Astrocyte (in vitro differentiated cells and primary cell): ENCODE measurements at regions not wholly inside any gene's neighbourhood (a gene's known extent, or its start where the extent isn't known, plus 50 kb on each side); places are given as distances from the start of the nearest gene placed in this dataset.

Experiments
- DNase-seq: peaks from one replicate; pipeline ENCODE4 v3.0.0-alpha.2; 2010; ENCODE audit warnings: low read depth
- FAIRE-seq: peaks from 2 replicates; lab custom pipeline; 2011; peaks lifted over from hg19 to GRCh38; lab: Jason Lieb, UNC
- H2AFZ ChIP-seq: 2 replicates; pipeline ENCODE4 v1.6.0; 2012; ENCODE audit warnings: low read depth, low read length, inconsistent platforms
- H3K27ac ChIP-seq: 2 replicates; pipeline ENCODE4 v1.5.1; 2011; ENCODE audit warnings: low read depth, low read length, inconsistent platforms
- H3K27me3 ChIP-seq: 2 replicates; pipeline ENCODE4 v1.6.0; 2011; ENCODE audit warnings: low read length, inconsistent platforms; ENCODE audit not compliant: insufficient read depth
- H3K36me3 ChIP-seq: 2 replicates; pipeline ENCODE4 v1.5.1; 2011; ENCODE audit warnings: low read length, inconsistent platforms; ENCODE audit not compliant: insufficient read depth
- H3K4me1 ChIP-seq: 2 replicates; pipeline ENCODE4 v1.5.1; 2011; ENCODE audit warnings: low read length, inconsistent platforms; ENCODE audit not compliant: insufficient read depth
- H3K4me2 ChIP-seq: 2 replicates; pipeline ENCODE4 v1.6.0; 2012; ENCODE audit warnings: low read length, inconsistent platforms
- H3K4me3 ChIP-seq: 2 replicates; pipeline ENCODE4 v1.5.1; 2011; ENCODE audit warnings: low read depth, mild to moderate bottlenecking, low read length, inconsistent platforms; ENCODE audit not compliant: insufficient read depth
- H3K79me2 ChIP-seq: 2 replicates; pipeline ENCODE4 v1.6.0; 2012; ENCODE audit warnings: mild to moderate bottlenecking, low read length, inconsistent platforms; ENCODE audit not compliant: insufficient read depth
- H3K9ac ChIP-seq: 2 replicates; pipeline ENCODE4 v1.6.0; 2012; ENCODE audit warnings: mild to moderate bottlenecking, low read length, inconsistent platforms
- H3K9me3 ChIP-seq: 2 replicates; pipeline ENCODE4 v1.5.1; 2012; ENCODE audit warnings: low read depth, mild to moderate bottlenecking, low read length, inconsistent platforms; ENCODE audit not compliant: insufficient read depth
- H4K20me1 ChIP-seq: 2 replicates; pipeline ENCODE4 v1.6.0; 2012; ENCODE audit warnings: low read length, inconsistent platforms; ENCODE audit not compliant: insufficient read depth
- H3K27ac Mint-ChIP-seq: one replicate; pipeline ENCODE4 v1.8.0; 2021; ENCODE audit warnings: mild to moderate bottlenecking, mixed read lengths; ENCODE audit not compliant: unreplicated experiment
- H3K27me3 Mint-ChIP-seq: one replicate; pipeline ENCODE4 v1.8.0; 2021; ENCODE audit warnings: low read depth, mixed read lengths; ENCODE audit not compliant: unreplicated experiment
- H3K36me3 Mint-ChIP-seq: one replicate; pipeline ENCODE4 v1.8.0; 2021; ENCODE audit warnings: low read depth, mixed read lengths; ENCODE audit not compliant: unreplicated experiment
- H3K4me1 Mint-ChIP-seq: one replicate; pipeline ENCODE4 v1.8.0; 2021; ENCODE audit warnings: low read depth, mixed read lengths; ENCODE audit not compliant: unreplicated experiment
- H3K4me3 Mint-ChIP-seq: one replicate; pipeline ENCODE4 v1.8.0; 2021; ENCODE audit warnings: mild to moderate bottlenecking, moderate library complexity, mixed read lengths; ENCODE audit not compliant: unreplicated experiment
- H3K9me3 Mint-ChIP-seq: one replicate; pipeline ENCODE4 v1.8.0; 2021; ENCODE audit warnings: mild to moderate bottlenecking, mixed read lengths; ENCODE audit not compliant: unreplicated experiment
- EZH2 ChIP-seq: IDR thresholded peaks from 2 replicates; pipeline ENCODE4 v1.6.1; 2012; ENCODE audit warnings: mild to moderate bottlenecking, low read length, inconsistent platforms; ENCODE audit not compliant: insufficient read depth
- TF ChIP-seq, protein P1 (sequence below): IDR thresholded peaks from 2 replicates; pipeline ENCODE4 v1.5.1; 2011; ENCODE audit warnings: low read depth, mild to moderate bottlenecking, inconsistent platforms, low read length, moderate library complexity; ENCODE audit not compliant: insufficient read depth

DNA sequence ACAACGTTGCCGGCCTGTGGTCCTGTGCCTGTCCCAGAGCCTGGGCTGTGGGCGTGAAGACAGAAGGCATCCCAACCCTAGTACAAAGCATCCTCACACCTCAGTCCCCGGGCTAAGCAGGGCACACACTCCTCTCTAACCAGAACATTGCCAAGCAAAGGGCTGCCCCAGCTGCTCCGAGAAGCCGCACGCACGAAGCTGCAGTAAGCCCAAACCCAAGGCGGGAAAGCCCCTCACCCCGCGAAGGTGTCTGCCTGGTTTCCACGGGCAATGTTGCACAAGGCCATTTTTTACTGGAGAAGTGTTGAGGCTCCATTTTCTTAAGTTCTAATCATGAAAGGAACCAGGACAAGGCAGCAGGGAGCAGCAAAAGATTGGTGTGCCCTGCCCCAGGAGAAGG, 519.0 kb downstream of the NPHP4 start:
- H3K27me3 Mint-ChIP-seq, result peaks cover 52% of the 10 kb centered on the region

DNA sequence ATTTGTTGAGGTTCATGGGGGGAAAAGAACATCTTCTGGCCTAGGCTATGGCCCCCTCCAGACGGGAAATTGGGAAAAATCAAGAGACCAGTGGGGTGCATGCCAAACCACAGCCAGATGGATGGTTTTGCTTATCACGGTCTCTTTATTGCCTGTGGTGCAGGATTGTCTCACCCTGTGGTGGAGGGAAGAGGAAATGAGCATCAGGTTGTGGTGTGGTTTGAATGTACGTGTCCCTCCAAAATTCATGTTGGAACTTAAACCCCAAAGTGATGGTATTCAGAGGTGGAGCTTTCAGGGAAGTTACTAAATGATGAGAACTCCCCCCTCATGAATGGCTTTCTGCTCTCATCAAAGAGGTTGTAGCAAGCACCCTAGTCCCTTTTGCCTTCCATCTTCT, 525.7 kb downstream of the NPHP4 start:
- peaks cover 16% of the 10 kb centered on the region for H3K9me3 ChIP-seq
- Mint-ChIP-seq H3K9me3 (peaks cover 20% of the 10 kb centered on the region), H3K4me1 (no peaks in the 10 kb centered on the region), H3K36me3 (no peaks in the 10 kb centered on the region), H3K27ac (no peak overlapping the region), H3K4me3 (no peak overlapping the region), H3K27me3 (peaks cover 44% of the 10 kb centered on the region)
- no peaks in the 10 kb centered on the region for H4K20me1 ChIP-seq
- no peak overlapping the region for H2AFZ ChIP-seq
- H3K4me1 ChIP-seq, result no peaks in the 10 kb centered on the region
- H3K36me3 ChIP-seq, result no peaks in the 10 kb centered on the region
- no peak overlapping the region for H3K27ac ChIP-seq
- no peak for FAIRE-seq
- no peaks in the 10 kb centered on the region for H3K79me2 ChIP-seq
- DNase-seq, result no peak
- no peak overlapping the region for H3K9ac ChIP-seq
- TF ChIP-seq, protein P1, sequence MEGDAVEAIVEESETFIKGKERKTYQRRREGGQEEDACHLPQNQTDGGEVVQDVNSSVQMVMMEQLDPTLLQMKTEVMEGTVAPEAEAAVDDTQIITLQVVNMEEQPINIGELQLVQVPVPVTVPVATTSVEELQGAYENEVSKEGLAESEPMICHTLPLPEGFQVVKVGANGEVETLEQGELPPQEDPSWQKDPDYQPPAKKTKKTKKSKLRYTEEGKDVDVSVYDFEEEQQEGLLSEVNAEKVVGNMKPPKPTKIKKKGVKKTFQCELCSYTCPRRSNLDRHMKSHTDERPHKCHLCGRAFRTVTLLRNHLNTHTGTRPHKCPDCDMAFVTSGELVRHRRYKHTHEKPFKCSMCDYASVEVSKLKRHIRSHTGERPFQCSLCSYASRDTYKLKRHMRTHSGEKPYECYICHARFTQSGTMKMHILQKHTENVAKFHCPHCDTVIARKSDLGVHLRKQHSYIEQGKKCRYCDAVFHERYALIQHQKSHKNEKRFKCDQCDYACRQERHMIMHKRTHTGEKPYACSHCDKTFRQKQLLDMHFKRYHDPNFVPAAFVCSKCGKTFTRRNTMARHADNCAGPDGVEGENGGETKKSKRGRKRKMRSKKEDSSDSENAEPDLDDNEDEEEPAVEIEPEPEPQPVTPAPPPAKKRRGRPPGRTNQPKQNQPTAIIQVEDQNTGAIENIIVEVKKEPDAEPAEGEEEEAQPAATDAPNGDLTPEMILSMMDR, result no peak
- no peak for TF ChIP-seq EZH2
- no peak overlapping the region for H3K4me3 ChIP-seq
- H3K27me3 ChIP-seq, result no peaks in the 10 kb centered on the region
- no peak overlapping the region for H3K4me2 ChIP-seq

More for the DNA sequence above, 519.0 kb downstream of the NPHP4 start:
- no peak overlapping the region for H3K4me3 ChIP-seq
- no peak overlapping the region for H3K27ac Mint-ChIP-seq
- no peak overlapping the region for H3K4me3 Mint-ChIP-seq
- no peaks in the 10 kb centered on the region for H3K36me3 ChIP-seq
- H3K4me1 ChIP-seq, result no peaks in the 10 kb centered on the region
- H3K4me2 ChIP-seq, result no peak overlapping the region
- peaks cover 2% of the 10 kb centered on the region for H3K4me1 Mint-ChIP-seq
- no peaks in the 10 kb centered on the region for H3K79me2 ChIP-seq
- H2AFZ ChIP-seq, result no peak overlapping the region
- no peak overlapping the region for H3K9ac ChIP-seq
- TF ChIP-seq EZH2, result no peak
- TF ChIP-seq, protein P1, result no peak
- H3K27ac ChIP-seq, result no peak overlapping the region
- FAIRE-seq (no peak), DNase-seq (no peak)
- H3K27me3 ChIP-seq, result no peaks in the 10 kb centered on the region
- peaks cover 3% of the 10 kb centered on the region for H3K9me3 Mint-ChIP-seq
- H4K20me1 ChIP-seq, result no peaks in the 10 kb centered on the region
- peaks cover 21% of the 10 kb centered on the region for H3K9me3 ChIP-seq
- H3K36me3 Mint-ChIP-seq, result no peaks in the 10 kb centered on the region

DNA sequence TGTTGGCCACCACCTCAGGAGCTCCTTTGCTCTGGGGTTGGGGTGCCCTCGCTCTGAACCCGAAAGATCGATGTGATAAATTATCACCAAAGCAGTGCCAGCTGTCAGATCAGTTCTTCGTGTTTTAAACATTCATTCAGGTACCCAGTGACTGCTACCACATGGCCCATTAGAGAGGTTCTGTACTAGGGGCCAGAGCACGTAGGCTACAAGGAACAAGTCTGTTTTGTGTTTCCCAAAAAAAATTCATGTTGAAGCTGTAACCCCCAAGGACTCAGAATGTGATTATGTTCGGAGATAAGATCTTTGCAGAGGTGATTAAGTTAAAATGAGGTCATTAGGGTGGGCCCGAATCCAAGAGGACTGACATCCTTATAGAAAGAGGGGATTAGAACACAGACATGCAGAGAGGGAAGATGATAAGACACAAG, 526.9 kb downstream of the NPHP4 start:
- Mint-ChIP-seq H3K27me3 (peaks cover 42% of the 10 kb centered on the region), H3K36me3 (no peaks in the 10 kb centered on the region), H3K4me1 (no peaks in the 10 kb centered on the region), H3K27ac (peak overlapping the region; percentile 23), H3K4me3 (no peak overlapping the region), H3K9me3 (peaks cover 23% of the 10 kb centered on the region)
- H3K4me2 ChIP-seq, result no peak overlapping the region
- H3K79me2 ChIP-seq, result no peaks in the 10 kb centered on the region
- H3K9me3 ChIP-seq, result peaks cover 10% of the 10 kb centered on the region
- H3K9ac ChIP-seq, result no peak overlapping the region
- H4K20me1 ChIP-seq, result no peaks in the 10 kb centered on the region
- FAIRE-seq (no peak), DNase-seq (no peak)
- no peak for TF ChIP-seq EZH2
- TF ChIP-seq, protein P1, result no peak
- no peaks in the 10 kb centered on the region for H3K27me3 ChIP-seq
- no peaks in the 10 kb centered on the region for H3K4me1 ChIP-seq
- no peak overlapping the region for H3K27ac ChIP-seq
- no peak overlapping the region for H2AFZ ChIP-seq
- no peaks in the 10 kb centered on the region for H3K36me3 ChIP-seq
- H3K4me3 ChIP-seq, result no peak overlapping the region
